ENCODE measurements at regions not wholly inside any gene's neighbourhood (a gene's known extent, or its start where the extent isn't known, plus 50 kb on each side); places are given as distances from the start of the nearest gene placed in this dataset.

GRCh38 chr15:97890307-97890706 lies 70.2 kb upstream of the ARRDC4 start:
- TF ChIP-seq POLR2AphosphoS5 (IDR thresholded peaks at IDR 0.05) (no peak), EP300 (IDR thresholded peaks at IDR 0.05) (no peak)
